ENCODE measurements at regions not wholly inside any gene's neighbourhood (a gene's known extent, or its start where the extent isn't known, plus 50 kb on each side); places are given as distances from the start of the nearest gene placed in this dataset.

DNA sequence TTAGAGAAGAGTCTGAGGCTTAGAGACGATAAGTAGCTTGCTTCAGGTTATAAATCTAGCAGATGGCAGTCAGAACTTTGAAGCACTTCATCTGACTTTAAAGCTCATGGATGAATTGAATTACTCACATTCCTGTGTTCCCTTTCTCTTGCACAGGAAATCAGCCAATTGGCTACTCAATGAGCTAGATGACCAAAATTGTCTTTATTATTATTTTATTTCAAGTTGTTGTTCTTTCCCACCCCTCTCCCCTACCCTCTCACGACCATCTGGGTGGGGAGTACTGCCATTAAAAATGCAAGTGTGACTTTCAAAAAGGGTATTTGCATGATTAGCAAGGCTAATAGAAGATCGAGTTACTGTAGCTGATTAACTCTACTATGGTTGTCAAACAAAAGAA, 491.1 kb downstream of the NR4A2 start:
- Mint-ChIP-seq H3K4me3 (no peak overlapping the region), H3K27ac (no peak overlapping the region), H3K4me1 (no peaks in the 10 kb centered on the region), H3K36me3 (no peaks in the 10 kb centered on the region), H3K27me3 (no peaks in the 10 kb centered on the region), H3K9me3 (peaks cover 2% of the 10 kb centered on the region)
- ATAC-seq (ENCODE audit: low read depth) (no peak), DNase-seq (ENCODE audit: low spot score in 2 of 2) (no peak)

GRCh38 chr2:155840661-155841060, 491.9 kb downstream of the NR4A2 start:
- Mint-ChIP-seq H3K4me3 (no peak overlapping the region), H3K4me1 (no peaks in the 10 kb centered on the region)

DNA sequence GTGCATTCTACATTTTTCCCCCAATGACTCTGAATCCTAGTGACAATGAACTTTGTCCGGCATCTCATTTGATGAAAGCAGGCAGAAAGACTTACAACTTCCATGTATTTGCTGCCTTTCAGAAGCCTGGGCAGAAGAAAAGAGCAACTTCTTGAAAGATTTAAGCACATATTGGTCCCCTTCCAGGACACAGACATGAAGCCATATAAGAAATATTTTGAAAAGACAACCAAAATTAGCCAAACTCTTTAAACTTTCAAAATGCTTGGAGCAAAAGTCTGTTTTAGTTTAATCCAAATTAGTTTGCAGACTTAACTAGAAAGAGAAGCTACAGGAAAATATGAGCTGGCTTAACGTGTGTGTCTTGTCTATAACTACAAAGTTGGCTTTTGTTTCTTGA, 492.5 kb downstream of the NR4A2 start:
- H3K4me1 Mint-ChIP-seq, result no peaks in the 10 kb centered on the region
- H3K27me3 Mint-ChIP-seq, result no peaks in the 10 kb centered on the region
- DNase-seq (ENCODE audit: low spot score in 2 of 2) (no peak), ATAC-seq (ENCODE audit: low read depth) (no peak)
- H3K4me3 Mint-ChIP-seq, result no peak overlapping the region
- H3K9me3 Mint-ChIP-seq, result peaks cover 2% of the 10 kb centered on the region
- no peaks in the 10 kb centered on the region for H3K36me3 Mint-ChIP-seq
- no peak overlapping the region for H3K27ac Mint-ChIP-seq

More at GRCh38 chr2:155840661-155841060, 491.9 kb downstream of the NR4A2 start:
- DNase-seq (ENCODE audit: low spot score in 2 of 2), result no peak
- no peaks in the 10 kb centered on the region for H3K36me3 Mint-ChIP-seq
- peaks cover 2% of the 10 kb centered on the region for H3K9me3 Mint-ChIP-seq
- no peaks in the 10 kb centered on the region for H3K27me3 Mint-ChIP-seq
- H3K27ac Mint-ChIP-seq, result no peak overlapping the region
- no peak for ATAC-seq (ENCODE audit: low read depth)

DNA sequence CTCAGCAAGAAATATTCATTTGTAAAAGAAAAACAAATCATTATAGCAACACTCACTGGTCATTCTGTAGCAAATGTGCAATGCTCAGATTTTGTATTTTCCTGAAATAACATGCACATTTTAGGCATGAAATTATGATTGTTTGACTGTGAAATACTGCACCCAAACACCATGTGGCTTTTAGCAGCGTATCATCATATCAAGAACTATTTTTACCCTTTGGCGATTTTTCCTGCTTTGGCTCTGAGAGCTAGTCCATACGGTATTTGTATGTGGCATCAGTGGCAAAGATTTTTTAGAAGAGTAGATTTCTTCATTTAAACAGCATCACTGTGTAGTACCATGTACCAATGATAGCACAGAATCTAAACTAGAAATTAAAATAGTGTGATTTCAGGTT, 493.1 kb downstream of the NR4A2 start:
- Mint-ChIP-seq H3K36me3 (no peaks in the 10 kb centered on the region), H3K9me3 (peaks cover 2% of the 10 kb centered on the region), H3K27me3 (no peaks in the 10 kb centered on the region), H3K27ac (no peak overlapping the region), H3K4me3 (no peak overlapping the region), H3K4me1 (no peaks in the 10 kb centered on the region)
- DNase-seq (ENCODE audit: low spot score in 2 of 2), result no peak
- ATAC-seq (ENCODE audit: low read depth), result no peak

GRCh38 chr2:155836439-155836838, 496.1 kb downstream of the NR4A2 start:
- no peaks in the 10 kb centered on the region for H3K9me3 Mint-ChIP-seq
- no peak overlapping the region for H3K4me3 Mint-ChIP-seq
- no peaks in the 10 kb centered on the region for H3K27me3 Mint-ChIP-seq
- DNase-seq (ENCODE audit: low spot score in 2 of 2), result no peak
- H3K36me3 Mint-ChIP-seq, result no peaks in the 10 kb centered on the region
- H3K27ac Mint-ChIP-seq, result no peak overlapping the region
- H3K4me1 Mint-ChIP-seq, result no peaks in the 10 kb centered on the region
- ATAC-seq (ENCODE audit: low read depth), result no peak

- Mint-ChIP-seq H3K36me3 (no peaks in the 10 kb centered on the region), H3K4me1 (no peaks in the 10 kb centered on the region), H3K9me3 (no peaks in the 10 kb centered on the region), H3K27me3 (no peaks in the 10 kb centered on the region), H3K27ac (no peak overlapping the region), H3K4me3 (no peak overlapping the region)
- DNase-seq (ENCODE audit: low spot score in 2 of 2) (no peak), ATAC-seq (ENCODE audit: low read depth) (no peak)
Observed at GRCh38 chr2:155830817-155831579, 501.5 kb downstream of the NR4A2 start.

DNA sequence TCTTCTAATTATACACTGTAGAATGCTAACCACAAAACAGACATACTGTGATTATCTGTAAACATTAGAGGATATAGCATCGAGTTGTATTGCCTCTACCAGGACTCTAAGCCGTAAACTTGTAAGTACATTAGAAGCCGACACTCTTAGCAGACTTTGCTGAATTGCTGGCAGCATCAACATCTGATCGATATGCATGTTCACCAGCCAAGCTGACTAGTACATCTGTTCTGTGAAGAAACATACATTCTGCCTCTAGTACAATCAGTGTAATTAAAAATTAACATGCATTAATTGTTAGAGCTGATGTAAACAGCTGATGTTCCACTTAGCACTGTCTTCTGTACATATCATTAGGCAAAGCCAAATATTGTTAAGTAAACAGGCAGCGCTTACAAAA, 502.2 kb downstream of the NR4A2 start:
- Mint-ChIP-seq H3K4me1 (no peaks in the 10 kb centered on the region), H3K36me3 (no peaks in the 10 kb centered on the region), H3K27ac (no peak overlapping the region), H3K9me3 (no peaks in the 10 kb centered on the region), H3K27me3 (no peaks in the 10 kb centered on the region), H3K4me3 (no peak overlapping the region)
- DNase-seq (ENCODE audit: low spot score in 2 of 2) (no peak), ATAC-seq (ENCODE audit: low read depth) (no peak)

- ATAC-seq (ENCODE audit: low read depth), result no peak
- H3K4me3 Mint-ChIP-seq, result no peak overlapping the region
- DNase-seq (ENCODE audit: low spot score in 2 of 2), result no peak
- H3K27me3 Mint-ChIP-seq, result no peaks in the 10 kb centered on the region
- H3K4me1 Mint-ChIP-seq, result no peaks in the 10 kb centered on the region
- peaks cover 1% of the 10 kb centered on the region for H3K9me3 Mint-ChIP-seq
- H3K36me3 Mint-ChIP-seq, result no peaks in the 10 kb centered on the region
- no peak overlapping the region for H3K27ac Mint-ChIP-seq
Observed at GRCh38 chr2:155825876-155826275, 506.6 kb downstream of the NR4A2 start.

DNA sequence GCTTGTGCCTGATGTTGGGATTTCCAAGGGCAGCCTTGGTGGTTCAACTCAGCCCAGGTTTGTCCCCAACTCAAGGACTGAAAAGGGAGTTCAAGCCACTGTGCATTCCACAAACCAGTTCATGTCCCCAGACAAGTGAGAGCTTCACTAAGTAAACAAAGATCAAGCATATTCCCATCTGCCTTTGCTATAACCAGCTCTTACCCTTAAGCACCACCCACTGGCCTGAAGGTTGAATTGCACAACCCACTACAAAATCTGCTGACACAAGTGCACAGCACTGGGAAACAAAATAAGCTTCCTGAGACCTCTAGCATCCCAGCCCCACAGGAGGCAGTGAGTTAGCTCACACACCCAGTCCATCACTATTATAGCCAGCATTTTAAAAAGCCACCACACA, 516.7 kb downstream of the NR4A2 start:
- no peaks in the 10 kb centered on the region for H3K36me3 Mint-ChIP-seq
- H3K4me1 Mint-ChIP-seq, result no peaks in the 10 kb centered on the region
- DNase-seq (ENCODE audit: low spot score in 2 of 2) (no peak), ATAC-seq (ENCODE audit: low read depth) (no peak)
- no peak overlapping the region for H3K4me3 Mint-ChIP-seq
- no peak overlapping the region for H3K27ac Mint-ChIP-seq
- H3K9me3 Mint-ChIP-seq, result peaks cover 8% of the 10 kb centered on the region
- H3K27me3 Mint-ChIP-seq, result no peaks in the 10 kb centered on the region

DNA sequence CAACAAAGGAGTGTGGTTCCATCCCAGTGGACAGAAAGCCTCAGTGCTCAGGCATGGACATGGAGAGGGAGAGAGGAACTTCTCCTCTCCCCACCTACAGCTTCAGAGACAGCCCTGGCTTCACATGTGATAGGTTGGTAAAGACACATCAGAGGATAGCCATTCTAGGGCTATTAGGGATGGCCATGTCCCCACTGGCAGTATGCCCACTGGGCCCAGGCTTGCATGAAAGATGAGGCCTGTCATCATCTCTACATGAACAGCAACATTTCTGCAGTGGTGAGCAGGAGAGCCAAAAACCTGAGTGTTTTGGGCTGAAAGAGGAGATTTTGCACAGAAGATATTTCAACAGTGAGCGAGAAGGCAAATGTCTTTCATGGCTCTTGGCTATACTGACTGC, 517.2 kb downstream of the NR4A2 start:
- DNase-seq (ENCODE audit: low spot score in 2 of 2), result no peak
- Mint-ChIP-seq H3K4me3 (no peak overlapping the region), H3K27me3 (no peaks in the 10 kb centered on the region), H3K4me1 (no peaks in the 10 kb centered on the region), H3K27ac (no peak overlapping the region), H3K9me3 (peaks cover 8% of the 10 kb centered on the region), H3K36me3 (no peaks in the 10 kb centered on the region)
- no peak for ATAC-seq (ENCODE audit: low read depth)

GRCh38 chr2:155810411-155810810, 522.1 kb downstream of the NR4A2 start:
- H3K36me3 Mint-ChIP-seq, result no peaks in the 10 kb centered on the region
- H3K27ac Mint-ChIP-seq, result no peak overlapping the region
- ATAC-seq (ENCODE audit: low read depth) (no peak), DNase-seq (ENCODE audit: low spot score in 2 of 2) (no peak)
- H3K27me3 Mint-ChIP-seq, result no peaks in the 10 kb centered on the region
- no peaks in the 10 kb centered on the region for H3K4me1 Mint-ChIP-seq
- H3K9me3 Mint-ChIP-seq, result no peaks in the 10 kb centered on the region
- no peak overlapping the region for H3K4me3 Mint-ChIP-seq

- Mint-ChIP-seq H3K9me3 (no peaks in the 10 kb centered on the region), H3K27ac (no peak overlapping the region), H3K36me3 (no peaks in the 10 kb centered on the region), H3K4me3 (no peak overlapping the region), H3K27me3 (no peaks in the 10 kb centered on the region), H3K4me1 (no peaks in the 10 kb centered on the region)
- ATAC-seq (ENCODE audit: low read depth) (no peak), DNase-seq (ENCODE audit: low spot score in 2 of 2) (no peak)
Observed at GRCh38 chr2:155802888-155803287, 529.6 kb downstream of the NR4A2 start.

DNA sequence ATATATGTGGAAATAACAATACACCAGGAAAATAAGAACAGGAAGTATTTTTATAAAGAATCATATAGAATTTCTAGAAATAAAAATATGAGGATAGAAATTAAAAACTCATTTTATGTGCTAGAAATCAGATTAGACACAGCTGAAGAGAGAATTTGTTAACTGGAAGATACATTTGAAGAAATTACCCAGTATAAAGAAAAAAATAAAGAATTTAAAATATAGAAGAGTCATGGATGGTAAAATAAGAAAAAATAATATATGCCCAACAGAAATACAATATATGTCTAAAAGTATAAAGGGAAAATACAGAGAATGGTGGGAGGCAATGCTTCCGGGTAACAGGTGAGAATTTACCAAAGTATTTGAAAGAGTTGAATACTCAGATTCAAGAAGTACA, 539.9 kb downstream of the NR4A2 start:
- Mint-ChIP-seq H3K4me3 (no peak overlapping the region), H3K4me1 (no peaks in the 10 kb centered on the region), H3K36me3 (peaks cover 2% of the 10 kb centered on the region), H3K27ac (no peak overlapping the region), H3K27me3 (no peaks in the 10 kb centered on the region), H3K9me3 (peaks cover 8% of the 10 kb centered on the region)
- DNase-seq (ENCODE audit: low spot score in 2 of 2) (no peak), ATAC-seq (ENCODE audit: low read depth) (no peak)

DNA sequence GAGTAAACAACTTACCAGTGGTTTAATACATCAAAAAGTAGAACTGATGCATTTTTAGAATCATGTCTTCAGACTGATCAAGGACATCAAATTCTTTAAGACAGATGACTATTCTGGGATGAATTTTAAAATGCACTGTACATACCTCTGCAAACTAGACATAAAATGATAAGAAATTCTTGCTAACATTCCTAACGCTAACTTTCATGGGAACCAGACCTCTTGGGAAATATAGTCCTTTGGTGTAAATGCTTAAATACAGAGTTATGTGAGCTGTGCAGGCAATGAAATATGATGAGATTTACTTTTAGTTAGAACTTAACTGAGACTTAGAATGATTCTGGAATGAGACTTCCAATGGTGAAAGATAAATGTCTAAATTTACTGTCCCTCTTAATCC, 562.0 kb downstream of the NR4A2 start:
- ATAC-seq (ENCODE audit: low read depth) (no peak), DNase-seq (ENCODE audit: low spot score in 2 of 2) (no peak)
- Mint-ChIP-seq H3K4me1 (no peaks in the 10 kb centered on the region), H3K9me3 (peaks cover 5% of the 10 kb centered on the region), H3K27ac (no peak overlapping the region), H3K4me3 (no peak overlapping the region), H3K27me3 (no peaks in the 10 kb centered on the region), H3K36me3 (no peaks in the 10 kb centered on the region)

DNA sequence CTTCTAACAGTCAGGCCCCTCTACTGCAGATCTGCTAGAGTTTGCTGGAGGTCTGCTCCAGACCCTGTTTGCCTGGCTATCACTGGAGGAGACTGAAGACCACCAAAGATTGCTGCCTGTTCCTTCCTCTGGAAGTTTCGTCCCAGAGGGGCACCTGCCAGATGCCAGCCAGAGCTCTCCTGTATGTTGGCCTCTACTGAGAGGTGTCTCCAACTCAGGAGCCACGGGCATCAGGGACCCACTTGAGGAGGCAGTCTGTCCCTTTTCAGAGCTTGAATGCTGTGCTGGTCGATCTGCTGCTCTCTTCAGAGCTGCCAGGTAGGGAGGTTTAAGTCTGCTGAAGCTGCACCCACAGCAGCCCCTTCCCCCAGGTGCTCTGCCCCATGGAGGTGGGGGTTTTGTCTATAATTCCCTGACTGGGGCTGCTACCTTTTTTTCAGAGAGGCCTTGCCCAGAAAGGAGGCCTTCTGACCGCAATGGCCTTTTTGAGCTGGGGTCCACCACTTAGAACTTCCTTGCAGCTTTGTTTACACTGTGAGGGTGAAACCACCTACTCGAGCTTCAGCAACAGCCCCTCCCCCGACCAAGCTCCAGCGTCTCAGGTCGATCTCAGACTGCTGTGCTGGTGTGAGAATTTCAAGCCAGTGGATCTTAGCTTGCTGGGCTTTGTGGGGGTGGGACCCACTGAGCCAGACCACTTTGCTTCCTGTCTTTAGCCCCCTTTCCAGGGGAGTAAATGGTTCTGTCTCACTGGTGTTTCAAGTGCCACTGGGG, 566.0 kb downstream of the NR4A2 start:
- Mint-ChIP-seq H3K9me3 (peaks cover 2% of the 10 kb centered on the region), H3K4me3 (no peak overlapping the region), H3K27ac (no peak overlapping the region), H3K4me1 (no peaks in the 10 kb centered on the region), H3K36me3 (no peaks in the 10 kb centered on the region), H3K27me3 (no peaks in the 10 kb centered on the region)
- no peak for ATAC-seq (ENCODE audit: low read depth)
- no peak for DNase-seq (ENCODE audit: low spot score in 2 of 2)

Data from memory B cell (primary cell).